ENCODE measurements at regions not wholly inside any gene's neighbourhood (a gene's known extent, or its start where the extent isn't known, plus 50 kb on each side); places are given as distances from the start of the nearest gene placed in this dataset.

- TF ChIP-seq CTCF (IDR thresholded peaks at IDR 0.05): no peak
- no peak for TF ChIP-seq POLR2A (IDR thresholded peaks at IDR 0.05)
Measured at GRCh38 chr1:58406301-58407071, 140.0 kb downstream of the OMA1 start.
